ENCODE measurements at regions not wholly inside any gene's neighbourhood (a gene's known extent, or its start where the extent isn't known, plus 50 kb on each side); places are given as distances from the start of the nearest gene placed in this dataset.

DNA sequence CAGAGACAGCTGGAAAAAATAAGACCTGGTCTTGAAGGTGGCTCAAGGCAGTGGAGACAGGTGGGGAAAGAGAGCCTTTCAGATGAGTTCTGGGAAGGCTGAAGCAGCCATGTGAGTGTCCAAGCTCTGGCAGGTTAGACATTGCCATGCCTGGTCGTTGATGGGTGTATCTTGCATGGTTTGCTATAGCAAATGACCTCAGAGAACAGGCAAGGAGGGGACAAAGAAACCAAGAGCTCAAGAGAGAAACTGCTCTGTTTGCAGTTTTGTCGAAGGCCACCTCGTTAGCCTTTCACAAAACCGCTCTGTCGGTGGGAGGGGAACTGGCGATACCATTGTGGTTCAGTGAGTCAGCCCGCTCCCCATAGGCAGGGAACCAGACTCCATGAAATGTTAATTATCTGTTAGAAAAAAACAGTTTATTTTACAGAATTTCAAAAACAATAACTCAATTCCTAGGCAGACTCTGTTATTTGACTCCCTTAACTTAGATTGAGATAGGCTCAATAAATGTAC, 82.8 kb upstream of the ARGLU1 start:
- no peaks in the 10 kb centered on the region for H3K36me3 Mint-ChIP-seq (ENCODE audit: insufficient read depth)
- H3K27ac Mint-ChIP-seq = no peak overlapping the region
- peaks cover 0 to 2% of the 10 kb centered on the region in 2 donors for H3K9me3 Mint-ChIP-seq
- H3K27me3 Mint-ChIP-seq = peaks cover 19 to 41% of the 10 kb centered on the region in 2 donors
- H3K4me3 Mint-ChIP-seq = no peak overlapping the region
- DNase-seq (no peak), ATAC-seq (replicated peaks) (no peak)
- no peaks in the 10 kb centered on the region for H3K4me1 Mint-ChIP-seq (ENCODE audit: low read depth in 2 of 2)

- DNase-seq (no peak), ATAC-seq (replicated peaks) (no peak)
- H3K27ac Mint-ChIP-seq = no peak overlapping the region
- H3K4me3 Mint-ChIP-seq = no peak overlapping the region
- no peaks in the 10 kb centered on the region for H3K36me3 Mint-ChIP-seq (ENCODE audit: insufficient read depth)
- H3K27me3 Mint-ChIP-seq = peaks cover 14 to 29% of the 10 kb centered on the region in 2 donors
- H3K4me1 Mint-ChIP-seq (ENCODE audit: low read depth in 2 of 2) = no peaks in the 10 kb centered on the region
- peaks cover 0 to 2% of the 10 kb centered on the region in 2 donors for H3K9me3 Mint-ChIP-seq
These were observed 81.6 kb upstream of the ARGLU1 start for GRCh38 chr13:106649495-106649894.

DNA sequence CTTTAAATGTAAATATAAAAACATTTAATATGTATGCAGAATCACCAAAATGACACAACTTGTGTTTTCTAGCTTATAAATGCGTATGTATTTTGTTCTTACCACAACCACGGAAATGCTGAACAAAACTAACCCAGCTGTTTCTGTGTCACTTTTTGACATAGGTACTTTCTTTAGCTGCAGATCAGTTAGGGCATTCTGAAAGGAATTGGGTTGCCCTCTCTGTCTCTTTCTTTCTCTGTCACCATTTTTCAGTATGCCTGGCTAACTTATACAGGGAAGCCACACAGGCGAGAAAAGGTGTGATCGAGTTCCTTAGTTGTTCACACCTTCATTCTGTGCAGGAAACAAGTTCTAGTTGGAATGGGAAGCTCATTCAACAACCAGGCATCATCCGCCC, 72.6 kb upstream of the ARGLU1 start:
- ATAC-seq (replicated peaks) = no peak
- Mint-ChIP-seq H3K27me3 (peaks cover 24 to 36% of the 10 kb centered on the region in 2 donors), H3K36me3 (ENCODE audit: insufficient read depth) (no peaks in the 10 kb centered on the region), H3K9me3 (no peaks in the 10 kb centered on the region), H3K27ac (no peak overlapping the region), H3K4me1 (ENCODE audit: low read depth in 2 of 2) (no peaks in the 10 kb centered on the region), H3K4me3 (no peak overlapping the region)
- DNase-seq = no peak

DNA sequence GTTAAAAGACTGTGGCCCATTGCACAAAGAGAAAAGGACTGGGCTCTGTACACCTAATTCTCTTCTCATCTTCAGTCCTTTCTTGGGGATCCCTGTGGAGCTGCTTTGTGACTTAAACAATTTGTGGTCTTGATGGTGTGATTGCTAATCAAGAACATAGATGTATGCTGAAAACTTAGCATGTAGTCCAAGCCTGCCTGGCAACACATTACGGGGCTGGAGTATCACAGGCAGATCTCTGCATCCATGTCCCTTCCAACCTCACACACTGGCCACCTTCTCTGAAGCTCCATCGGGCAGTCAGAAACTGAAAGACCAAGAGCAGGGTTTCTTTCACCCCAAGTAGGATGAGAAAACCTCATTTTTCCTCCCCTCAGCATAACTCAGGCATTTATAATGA, 69.6 kb upstream of the ARGLU1 start:
- peaks cover 20 to 51% of the 10 kb centered on the region in 2 donors for H3K27me3 Mint-ChIP-seq
- no peaks in the 10 kb centered on the region for H3K4me1 Mint-ChIP-seq (ENCODE audit: low read depth in 2 of 2)
- H3K4me3 Mint-ChIP-seq = no peak overlapping the region
- DNase-seq (no peak), ATAC-seq (replicated peaks) (no peak)
- H3K36me3 Mint-ChIP-seq (ENCODE audit: insufficient read depth) = no peaks in the 10 kb centered on the region
- H3K9me3 Mint-ChIP-seq = no peaks in the 10 kb centered on the region
- H3K27ac Mint-ChIP-seq = no peak overlapping the region

- Mint-ChIP-seq H3K36me3 (ENCODE audit: insufficient read depth) (no peaks in the 10 kb centered on the region), H3K27me3 (peaks cover 28 to 59% of the 10 kb centered on the region in 2 donors), H3K4me3 (no peak overlapping the region), H3K4me1 (ENCODE audit: low read depth in 2 of 2) (no peaks in the 10 kb centered on the region), H3K27ac (no peak overlapping the region), H3K9me3 (no peaks in the 10 kb centered on the region)
- no peak for ATAC-seq (replicated peaks)
- DNase-seq = no peak
These were observed 68.6 kb upstream of the ARGLU1 start for GRCh38 chr13:106636492-106636891.

- no peaks in the 10 kb centered on the region for H3K36me3 Mint-ChIP-seq (ENCODE audit: insufficient read depth)
- no peak for ATAC-seq (replicated peaks)
These were observed 67.7 kb upstream of the ARGLU1 start for GRCh38 chr13:106635616-106636015.

GRCh38 chr13:106633321-106633720, 65.4 kb upstream of the ARGLU1 start:
- no peak overlapping the region for H3K4me3 Mint-ChIP-seq
- peaks cover 32 to 60% of the 10 kb centered on the region in 2 donors for H3K27me3 Mint-ChIP-seq
- DNase-seq (no peak), ATAC-seq (replicated peaks) (no peak)
- H3K4me1 Mint-ChIP-seq (ENCODE audit: low read depth in 2 of 2) = no peaks in the 10 kb centered on the region
- no peaks in the 10 kb centered on the region for H3K9me3 Mint-ChIP-seq
- no peak overlapping the region for H3K27ac Mint-ChIP-seq
- H3K36me3 Mint-ChIP-seq (ENCODE audit: insufficient read depth) = no peaks in the 10 kb centered on the region

More at GRCh38 chr13:106635616-106636015, 67.7 kb upstream of the ARGLU1 start:
- no peak overlapping the region for H3K4me3 Mint-ChIP-seq
- DNase-seq = no peak
- peaks cover 28 to 51% of the 10 kb centered on the region in 2 donors for H3K27me3 Mint-ChIP-seq
- H3K9me3 Mint-ChIP-seq = no peaks in the 10 kb centered on the region
- H3K27ac Mint-ChIP-seq = no peak overlapping the region
- H3K4me1 Mint-ChIP-seq (ENCODE audit: low read depth in 2 of 2) = no peaks in the 10 kb centered on the region

DNA sequence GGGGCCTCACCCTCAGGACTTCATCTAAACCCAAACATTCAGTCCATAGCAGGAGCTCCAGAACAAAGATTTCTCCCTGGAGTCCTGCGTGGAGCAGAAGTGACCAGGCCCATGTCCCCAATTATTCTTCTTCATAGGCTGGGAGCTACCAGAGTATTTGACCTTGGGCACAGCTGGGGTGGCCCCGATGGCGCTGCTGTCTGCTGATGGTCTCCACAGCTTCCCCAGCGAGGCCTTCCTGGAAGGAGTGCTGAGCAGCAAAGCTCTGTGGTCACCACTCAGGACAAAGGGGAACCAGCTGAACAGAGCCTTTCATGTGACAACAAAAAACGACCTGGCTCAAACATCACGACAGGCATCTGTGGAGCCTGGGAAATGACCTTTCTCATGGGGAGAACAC, 62.7 kb upstream of the ARGLU1 start:
- Mint-ChIP-seq H3K36me3 (ENCODE audit: insufficient read depth) (no peaks in the 10 kb centered on the region), H3K27ac (no peak overlapping the region), H3K4me1 (ENCODE audit: low read depth in 2 of 2) (no peaks in the 10 kb centered on the region), H3K4me3 (no peak overlapping the region), H3K9me3 (no peaks in the 10 kb centered on the region), H3K27me3 (peaks cover 56 to 75% of the 10 kb centered on the region in 2 donors)
- DNase-seq (no peak), ATAC-seq (replicated peaks) (no peak)

- Mint-ChIP-seq H3K4me3 (no peak overlapping the region), H3K27ac (no peak overlapping the region), H3K27me3 (peaks cover 58 to 80% of the 10 kb centered on the region in 2 donors), H3K4me1 (ENCODE audit: low read depth in 2 of 2) (no peaks in the 10 kb centered on the region), H3K9me3 (no peaks in the 10 kb centered on the region), H3K36me3 (ENCODE audit: insufficient read depth) (no peaks in the 10 kb centered on the region)
- ATAC-seq (replicated peaks) = no peak
- no peak for DNase-seq
These were observed 62.2 kb upstream of the ARGLU1 start for GRCh38 chr13:106630162-106630561.

GRCh38 chr13:106628936-106629659, 61.2 kb upstream of the ARGLU1 start:
- Mint-ChIP-seq H3K36me3 (ENCODE audit: insufficient read depth) (no peaks in the 10 kb centered on the region), H3K9me3 (no peaks in the 10 kb centered on the region), H3K27ac (no peak overlapping the region), H3K27me3 (peaks cover 67 to 83% of the 10 kb centered on the region in 2 donors), H3K4me1 (ENCODE audit: low read depth in 2 of 2) (no peaks in the 10 kb centered on the region), H3K4me3 (no peak overlapping the region)
- DNase-seq = no peak
- ATAC-seq (replicated peaks) = no peak

GRCh38 chr13:106626473-106626872, 58.5 kb upstream of the ARGLU1 start:
- Mint-ChIP-seq H3K4me3 (no peak overlapping the region), H3K27ac (no peak overlapping the region), H3K9me3 (no peaks in the 10 kb centered on the region), H3K36me3 (ENCODE audit: insufficient read depth) (no peaks in the 10 kb centered on the region), H3K27me3 (peaks cover 65 to 87% of the 10 kb centered on the region in 2 donors), H3K4me1 (ENCODE audit: low read depth in 2 of 2) (no peaks in the 10 kb centered on the region)
- ATAC-seq (replicated peaks) = no peak
- no peak for DNase-seq

- no peak overlapping the region for H3K27ac Mint-ChIP-seq
- DNase-seq (no peak), ATAC-seq (replicated peaks) (no peak)
- H3K27me3 Mint-ChIP-seq = peaks cover 65 to 95% of the 10 kb centered on the region in 2 donors
- no peak overlapping the region for H3K4me3 Mint-ChIP-seq
- no peaks in the 10 kb centered on the region for H3K4me1 Mint-ChIP-seq (ENCODE audit: low read depth in 2 of 2)
- H3K36me3 Mint-ChIP-seq (ENCODE audit: insufficient read depth) = no peaks in the 10 kb centered on the region
- no peaks in the 10 kb centered on the region for H3K9me3 Mint-ChIP-seq
These were observed 57.6 kb upstream of the ARGLU1 start for GRCh38 chr13:106625578-106625977.

DNA sequence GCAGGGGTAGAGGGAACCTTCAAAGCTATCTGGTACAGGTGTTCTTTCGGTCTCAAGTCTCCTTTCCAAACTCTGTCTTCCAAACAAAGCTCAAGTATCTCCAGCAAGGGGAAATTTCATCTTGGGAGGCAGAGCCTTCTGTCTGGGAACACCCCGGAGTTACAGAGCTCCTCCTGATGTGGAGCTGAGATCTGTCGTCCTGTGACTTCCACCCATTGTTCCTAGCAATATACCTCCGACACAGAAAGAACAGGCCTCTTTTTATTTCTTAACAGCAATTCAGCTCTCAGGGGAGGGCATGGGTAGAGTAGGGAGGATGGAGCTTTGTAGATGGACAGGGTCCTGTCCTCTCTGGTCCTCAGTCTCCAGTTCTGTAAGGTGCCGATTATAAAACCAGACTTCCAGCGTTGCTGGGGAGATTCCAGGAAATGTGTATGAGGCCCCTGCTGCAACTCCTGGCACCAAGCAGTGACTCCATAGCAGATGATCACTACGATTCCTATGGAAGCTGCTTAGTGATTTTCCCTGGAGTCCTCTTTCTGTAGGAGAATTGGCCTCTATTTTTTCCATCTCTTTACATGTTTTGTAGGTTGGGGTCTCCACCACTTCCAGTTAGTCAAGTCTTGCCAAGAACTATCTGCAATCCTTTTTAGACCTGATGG, 56.0 kb upstream of the ARGLU1 start:
- ATAC-seq (replicated peaks) (no peak), DNase-seq (no peak)
- no peaks in the 10 kb centered on the region for H3K4me1 Mint-ChIP-seq (ENCODE audit: low read depth in 2 of 2)
- no peak overlapping the region for H3K27ac Mint-ChIP-seq
- H3K4me3 Mint-ChIP-seq = no peak overlapping the region
- H3K27me3 Mint-ChIP-seq = peaks cover 58 to 86% of the 10 kb centered on the region in 2 donors
- no peaks in the 10 kb centered on the region for H3K9me3 Mint-ChIP-seq
- H3K36me3 Mint-ChIP-seq (ENCODE audit: insufficient read depth) = no peaks in the 10 kb centered on the region

DNA sequence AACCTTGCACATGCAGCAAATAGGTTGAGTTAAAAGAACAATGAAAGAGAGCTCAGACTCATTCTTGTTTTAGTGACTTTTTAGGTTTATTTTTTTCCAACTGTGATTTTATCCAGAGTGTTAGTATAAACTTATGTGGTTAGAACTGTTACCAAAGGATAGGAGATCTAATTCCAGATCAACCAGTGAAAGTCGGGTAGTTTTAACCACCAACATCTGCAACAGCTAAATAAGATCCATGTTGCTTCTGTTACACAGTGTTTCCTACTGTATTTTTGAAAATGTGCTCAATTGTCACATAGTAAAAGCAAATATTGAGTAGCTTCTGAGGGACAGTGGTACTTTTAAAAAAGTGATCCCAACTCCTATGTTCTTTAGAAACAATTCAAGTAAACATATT, 53.9 kb upstream of the ARGLU1 start:
- no peak for ATAC-seq (replicated peaks)
- H3K27ac Mint-ChIP-seq = no peak overlapping the region
- no peaks in the 10 kb centered on the region for H3K4me1 Mint-ChIP-seq (ENCODE audit: low read depth in 2 of 2)
- H3K27me3 Mint-ChIP-seq = peaks cover 39 to 74% of the 10 kb centered on the region in 2 donors
- no peak for DNase-seq
- no peaks in the 10 kb centered on the region for H3K36me3 Mint-ChIP-seq (ENCODE audit: insufficient read depth)
- H3K9me3 Mint-ChIP-seq = no peaks in the 10 kb centered on the region
- H3K4me3 Mint-ChIP-seq = no peak overlapping the region

Data from effector memory CD8-positive, alpha-beta T cell (primary cell).